ENCODE measurements at regions not wholly inside any gene's neighbourhood (a gene's known extent, or its start where the extent isn't known, plus 50 kb on each side); places are given as distances from the start of the nearest gene placed in this dataset.

- no peak for TF ChIP-seq ETV6 (IDR thresholded peaks at IDR 0.05; ENCODE audit: borderline replicate concordance in 1 of 2, low read depth in 2 of 2, low read length in 1 of 2)
- no peak for TF ChIP-seq ETV6 (CRISPR knock-in tag; IDR thresholded peaks at IDR 0.05; ENCODE audit: borderline replicate concordance)
- TF ChIP-seq FOXP1 (CRISPR knock-in tag; IDR thresholded peaks at IDR 0.05): no peak
- TF ChIP-seq RBM15 (IDR thresholded peaks at IDR 0.05; ENCODE audit: insufficient read depth, low read length): no peak
- TF ChIP-seq, protein P1, sequence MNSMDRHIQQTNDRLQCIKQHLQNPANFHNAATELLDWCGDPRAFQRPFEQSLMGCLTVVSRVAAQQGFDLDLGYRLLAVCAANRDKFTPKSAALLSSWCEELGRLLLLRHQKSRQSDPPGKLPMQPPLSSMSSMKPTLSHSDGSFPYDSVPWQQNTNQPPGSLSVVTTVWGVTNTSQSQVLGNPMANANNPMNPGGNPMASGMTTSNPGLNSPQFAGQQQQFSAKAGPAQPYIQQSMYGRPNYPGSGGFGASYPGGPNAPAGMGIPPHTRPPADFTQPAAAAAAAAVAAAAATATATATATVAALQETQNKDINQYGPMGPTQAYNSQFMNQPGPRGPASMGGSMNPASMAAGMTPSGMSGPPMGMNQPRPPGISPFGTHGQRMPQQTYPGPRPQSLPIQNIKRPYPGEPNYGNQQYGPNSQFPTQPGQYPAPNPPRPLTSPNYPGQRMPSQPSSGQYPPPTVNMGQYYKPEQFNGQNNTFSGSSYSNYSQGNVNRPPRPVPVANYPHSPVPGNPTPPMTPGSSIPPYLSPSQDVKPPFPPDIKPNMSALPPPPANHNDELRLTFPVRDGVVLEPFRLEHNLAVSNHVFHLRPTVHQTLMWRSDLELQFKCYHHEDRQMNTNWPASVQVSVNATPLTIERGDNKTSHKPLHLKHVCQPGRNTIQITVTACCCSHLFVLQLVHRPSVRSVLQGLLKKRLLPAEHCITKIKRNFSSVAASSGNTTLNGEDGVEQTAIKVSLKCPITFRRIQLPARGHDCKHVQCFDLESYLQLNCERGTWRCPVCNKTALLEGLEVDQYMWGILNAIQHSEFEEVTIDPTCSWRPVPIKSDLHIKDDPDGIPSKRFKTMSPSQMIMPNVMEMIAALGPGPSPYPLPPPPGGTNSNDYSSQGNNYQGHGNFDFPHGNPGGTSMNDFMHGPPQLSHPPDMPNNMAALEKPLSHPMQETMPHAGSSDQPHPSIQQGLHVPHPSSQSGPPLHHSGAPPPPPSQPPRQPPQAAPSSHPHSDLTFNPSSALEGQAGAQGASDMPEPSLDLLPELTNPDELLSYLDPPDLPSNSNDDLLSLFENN (IDR thresholded peaks at IDR 0.05; ENCODE audit: low read depth in 2 of 2, low read length in 2 of 2): no peak
- no peak for TF ChIP-seq DEAF1 (CRISPR knock-in tag; IDR thresholded peaks at IDR 0.05)
These were observed 450.0 kb downstream of the TLE1 start (continued) for GRCh38 chr9:81239388-81239787.
